ENCODE measurements at regions not wholly inside any gene's neighbourhood (a gene's known extent, or its start where the extent isn't known, plus 50 kb on each side); places are given as distances from the start of the nearest gene placed in this dataset.

DNA sequence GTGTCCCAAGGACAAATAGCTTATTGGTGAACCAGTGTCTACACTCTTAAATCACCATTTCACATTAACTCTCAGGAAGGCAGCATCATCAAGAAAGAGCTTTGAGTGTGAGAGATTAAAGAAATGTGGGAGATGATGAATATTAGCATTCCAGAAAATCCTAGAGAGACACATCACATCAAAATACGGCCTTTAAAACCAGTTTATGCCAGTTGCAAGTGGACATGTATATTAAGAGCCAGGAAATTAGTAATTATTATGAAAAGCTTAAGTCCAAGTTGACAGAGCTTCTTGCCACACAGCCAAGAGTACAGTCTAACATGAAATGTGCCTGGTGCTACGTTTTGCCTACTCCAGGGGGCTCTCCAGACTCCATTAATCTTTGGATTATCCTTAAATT is 503.0 kb upstream of the BOD1L1 start:
- no peaks in the 10 kb centered on the region for H3K36me3 ChIP-seq
- H3K4me1 ChIP-seq = peaks cover 0 to 44% (median 16%) of the 10 kb centered on the region in 10 experiments; a peak in 15 of 20 replicates
- H3K4me3 ChIP-seq = no peak overlapping the region
- no peak overlapping the region for H3K4me2 ChIP-seq
- H4K20me1 ChIP-seq = no peaks in the 10 kb centered on the region
- H3K9me3 ChIP-seq (replicated peaks in 1 of 11) = peaks cover 0 to 22% (median 0%) of the 10 kb centered on the region in 11 experiments; a peak in 3 of 22 replicates
- no peak overlapping the region for H3K9ac ChIP-seq
- no peak for TF ChIP-seq Cebpa-rat (IDR thresholded peaks at IDR 0.05)
- no peak overlapping the region for H3K27ac ChIP-seq
- H3K27me3 ChIP-seq = no peaks in the 10 kb centered on the region

DNA sequence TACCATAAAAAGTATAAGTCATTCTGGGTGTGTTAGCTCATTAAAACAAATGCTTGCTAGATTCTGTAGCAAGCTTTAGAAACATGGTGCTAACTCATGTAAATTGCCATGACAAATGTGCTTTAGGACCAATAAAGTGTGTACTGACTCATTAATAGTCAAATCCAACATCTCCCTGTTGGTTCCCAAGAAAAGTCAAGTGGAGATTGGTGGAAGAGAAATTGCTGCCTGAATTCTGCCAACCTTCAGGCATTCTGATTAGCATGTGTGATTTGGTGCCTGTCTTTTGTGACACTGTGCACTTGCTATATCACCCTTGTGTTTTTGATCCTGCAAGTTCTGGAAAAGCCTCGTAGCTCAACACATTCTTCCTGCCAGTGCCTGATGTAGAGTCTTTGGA is 503.8 kb upstream of the BOD1L1 start:
- no peak overlapping the region for H3K4me3 ChIP-seq
- H3K4me1 ChIP-seq = peaks cover 0 to 36% (median 8%) of the 10 kb centered on the region in 10 experiments; a peak in 14 of 20 replicates
- H3K36me3 ChIP-seq = no peaks in the 10 kb centered on the region
- H3K4me2 ChIP-seq = peak overlapping the region in 4 of 11 experiments; percentile 55 to 81 (median 68); a peak in 6 of 22 replicates
- H4K20me1 ChIP-seq = no peaks in the 10 kb centered on the region
- no peaks in the 10 kb centered on the region for H3K27me3 ChIP-seq
- H3K9ac ChIP-seq = no peak overlapping the region
- no peak for TF ChIP-seq Cebpa-rat (IDR thresholded peaks at IDR 0.05)
- no peak overlapping the region for H3K27ac ChIP-seq
- H3K9me3 ChIP-seq (replicated peaks in 1 of 11) = peaks cover 0 to 19% (median 0%) of the 10 kb centered on the region in 11 experiments; a peak in 3 of 22 replicates

DNA sequence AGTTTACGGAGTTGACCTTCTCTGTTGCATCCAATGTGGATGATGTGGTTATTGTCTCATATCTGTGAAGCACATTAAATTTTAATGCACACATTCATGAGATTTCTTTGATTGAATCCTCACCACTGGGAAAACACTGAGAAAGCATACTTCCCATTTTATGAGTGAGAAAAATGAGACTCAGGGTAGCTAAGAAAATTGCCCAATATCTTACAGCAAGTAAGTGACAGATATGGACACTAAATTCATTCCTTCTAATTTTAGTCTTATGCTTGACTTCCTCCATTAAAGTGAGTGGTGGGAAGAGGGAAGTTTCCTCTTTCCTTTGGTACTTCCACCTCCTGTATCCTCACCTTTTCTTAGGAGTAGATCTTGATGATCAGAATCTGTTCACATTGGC is 504.8 kb upstream of the BOD1L1 start:
- Histone ChIP-seq H3K9me3 (replicated peaks in 1 of 11) (peaks cover 0 to 10% (median 0%) of the 10 kb centered on the region in 11 experiments; a peak in 2 of 22 replicates), H3K4me2 (peak overlapping the region in 5 of 11 experiments; percentile 49 to 81 (median 63); a peak in 9 of 22 replicates)
- TF ChIP-seq Cebpa-rat (IDR thresholded peaks at IDR 0.05) = no peak

DNA sequence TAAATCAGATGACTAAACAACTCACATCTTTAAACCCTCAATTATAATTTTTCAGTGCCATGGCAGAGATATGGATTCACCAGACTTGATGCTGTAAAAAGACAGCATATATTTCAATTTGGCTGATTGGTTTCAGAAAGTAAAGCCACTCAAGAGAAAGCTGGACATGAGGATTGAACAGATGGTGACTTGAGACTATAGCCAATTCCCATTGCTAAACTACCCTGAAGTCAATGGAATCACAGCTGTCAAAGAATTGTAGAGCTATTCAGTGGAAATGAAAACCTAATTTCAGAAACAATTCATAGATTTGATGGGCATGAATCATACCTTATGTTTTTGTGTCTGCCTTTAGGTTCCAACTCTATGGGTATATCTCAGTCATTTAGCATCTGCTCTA is 510.6 kb upstream of the BOD1L1 start:
- Histone ChIP-seq H3K27me3 (no peaks in the 10 kb centered on the region), H3K9ac (no peak overlapping the region), H3K27ac (no peak overlapping the region), H3K4me1 (no peaks in the 10 kb centered on the region), H3K4me3 (no peak overlapping the region), H4K20me1 (no peaks in the 10 kb centered on the region), H3K9me3 (replicated peaks in 1 of 11) (no peaks in the 10 kb centered on the region), H3K4me2 (no peak overlapping the region), H3K36me3 (no peaks in the 10 kb centered on the region)
- TF ChIP-seq Cebpa-rat (IDR thresholded peaks at IDR 0.05) = no peak

More for the DNA sequence above, 504.8 kb upstream of the BOD1L1 start:
- Histone ChIP-seq H3K4me1 (peaks cover 0 to 27% (median 5%) of the 10 kb centered on the region in 10 experiments; a peak in 9 of 20 replicates), H3K36me3 (no peaks in the 10 kb centered on the region), H3K27ac (no peak overlapping the region), H3K4me3 (no peak overlapping the region), H3K27me3 (no peaks in the 10 kb centered on the region), H3K9ac (no peak overlapping the region), H4K20me1 (no peaks in the 10 kb centered on the region)

DNA sequence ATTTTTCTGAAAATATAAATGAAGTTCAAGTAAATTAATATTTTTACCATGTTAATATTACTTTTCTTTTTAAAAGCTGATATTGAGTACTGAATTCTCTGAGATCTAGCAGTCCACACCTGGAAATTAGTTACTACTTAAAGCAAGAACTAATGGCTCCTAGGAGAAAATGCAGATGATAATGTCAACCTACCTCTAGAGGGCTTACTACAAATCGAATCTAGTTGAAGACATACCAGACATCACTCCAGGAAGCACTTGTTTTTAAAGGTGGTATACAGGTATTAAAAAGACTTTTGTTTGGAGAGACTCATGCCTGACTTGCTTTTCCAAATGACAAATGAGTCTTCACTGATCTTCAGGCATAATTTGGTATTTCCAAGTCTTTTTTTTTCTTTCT is 516.4 kb upstream of the BOD1L1 start:
- H3K9me3 ChIP-seq (replicated peaks in 1 of 11) = no peaks in the 10 kb centered on the region
- peaks cover 0 to 5% (median 0%) of the 10 kb centered on the region in 10 experiments; a peak in 5 of 20 replicates for H3K4me1 ChIP-seq
- no peak overlapping the region for H3K4me3 ChIP-seq
- no peak overlapping the region for H3K4me2 ChIP-seq
- no peaks in the 10 kb centered on the region for H3K36me3 ChIP-seq
- TF ChIP-seq Cebpa-rat (IDR thresholded peaks at IDR 0.05) = no peak
- H3K27ac ChIP-seq = no peak overlapping the region
- no peaks in the 10 kb centered on the region for H4K20me1 ChIP-seq
- H3K9ac ChIP-seq = no peak overlapping the region
- H3K27me3 ChIP-seq = no peaks in the 10 kb centered on the region

DNA sequence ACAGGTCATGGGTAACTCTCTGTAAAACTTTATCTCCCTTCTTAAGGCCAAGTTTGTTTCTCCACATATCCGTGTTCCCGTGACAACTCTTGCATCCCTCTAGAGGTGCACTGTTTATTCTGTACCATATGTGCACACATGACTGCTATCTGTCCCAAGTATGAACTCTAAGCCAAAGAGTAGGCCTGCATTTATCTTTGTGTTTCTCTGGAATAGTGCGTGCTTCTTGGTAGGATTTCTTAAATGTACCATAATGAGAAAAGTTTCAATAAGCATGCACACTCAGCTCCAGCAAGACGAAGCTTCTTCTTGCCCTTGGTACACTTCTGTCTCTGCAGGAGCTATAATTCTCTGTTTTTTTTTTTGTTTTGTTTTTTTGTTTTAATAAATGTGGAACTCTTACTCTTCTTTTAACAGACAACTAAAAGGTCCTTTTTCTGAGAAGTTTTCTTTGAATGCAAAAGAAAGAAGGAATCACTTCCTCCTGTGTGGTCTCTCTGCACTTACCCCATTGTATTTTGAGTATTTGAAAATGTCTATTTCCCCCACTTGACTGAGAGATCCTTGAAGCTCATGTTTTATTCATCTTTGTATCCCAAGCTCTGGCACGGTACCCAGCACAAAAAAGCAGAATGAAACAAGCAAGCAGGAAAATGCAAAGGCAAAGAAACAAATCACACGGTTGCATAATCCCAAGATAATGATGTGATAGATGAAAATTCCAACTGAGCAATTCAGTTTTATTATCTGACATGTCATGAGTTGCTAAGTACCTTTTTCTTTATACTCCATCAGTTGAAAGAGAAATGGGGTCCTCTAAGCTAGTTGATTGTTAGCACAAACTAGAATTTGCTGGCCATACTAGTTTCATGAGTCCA is 521.9 kb upstream of the BOD1L1 start:
- H3K27ac ChIP-seq = no peak overlapping the region
- H3K27me3 ChIP-seq = no peaks in the 10 kb centered on the region
- H3K4me1 ChIP-seq = peaks cover 0 to 28% (median 0%) of the 10 kb centered on the region in 10 experiments; a peak in 8 of 20 replicates
- H3K9me3 ChIP-seq (replicated peaks in 1 of 11) = no peaks in the 10 kb centered on the region
- H3K4me3 ChIP-seq = no peak overlapping the region
- peak overlapping the region in 3 of 11 experiments; percentile 24 to 73 (median 69); a peak in 5 of 22 replicates for H3K4me2 ChIP-seq
- H3K36me3 ChIP-seq = no peaks in the 10 kb centered on the region
- no peak for TF ChIP-seq Cebpa-rat (IDR thresholded peaks at IDR 0.05)
- H4K20me1 ChIP-seq = no peaks in the 10 kb centered on the region
- H3K9ac ChIP-seq = no peak overlapping the region

DNA sequence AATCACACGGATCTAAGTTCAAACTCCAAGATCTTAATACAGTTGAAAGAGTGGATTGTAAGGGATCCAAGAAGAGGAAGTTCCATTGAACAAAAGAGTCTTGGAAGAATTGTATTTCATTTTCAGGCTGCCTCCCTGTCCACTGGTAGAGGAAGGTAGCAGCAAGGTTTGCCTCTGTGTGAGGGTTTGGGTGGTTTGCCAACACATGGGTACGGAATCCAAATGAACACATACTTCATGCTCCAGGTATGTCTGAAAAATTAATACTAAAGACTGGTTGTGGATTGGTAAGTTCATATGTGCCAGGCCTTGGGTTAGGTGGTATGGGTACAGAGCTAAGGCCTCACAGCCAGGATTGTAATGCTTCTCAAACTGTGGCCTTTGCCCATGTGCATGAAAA is 523.6 kb upstream of the BOD1L1 start:
- no peaks in the 10 kb centered on the region for H4K20me1 ChIP-seq
- no peaks in the 10 kb centered on the region for H3K9me3 ChIP-seq (replicated peaks in 1 of 11)
- H3K4me1 ChIP-seq = peaks cover 0 to 28% (median 0%) of the 10 kb centered on the region in 10 experiments; a peak in 8 of 20 replicates
- no peak for TF ChIP-seq Cebpa-rat (IDR thresholded peaks at IDR 0.05)
- no peak overlapping the region for H3K27ac ChIP-seq
- H3K4me2 ChIP-seq = no peak overlapping the region
- H3K36me3 ChIP-seq = no peaks in the 10 kb centered on the region
- no peak overlapping the region for H3K4me3 ChIP-seq
- H3K9ac ChIP-seq = no peak overlapping the region
- H3K27me3 ChIP-seq = no peaks in the 10 kb centered on the region

DNA sequence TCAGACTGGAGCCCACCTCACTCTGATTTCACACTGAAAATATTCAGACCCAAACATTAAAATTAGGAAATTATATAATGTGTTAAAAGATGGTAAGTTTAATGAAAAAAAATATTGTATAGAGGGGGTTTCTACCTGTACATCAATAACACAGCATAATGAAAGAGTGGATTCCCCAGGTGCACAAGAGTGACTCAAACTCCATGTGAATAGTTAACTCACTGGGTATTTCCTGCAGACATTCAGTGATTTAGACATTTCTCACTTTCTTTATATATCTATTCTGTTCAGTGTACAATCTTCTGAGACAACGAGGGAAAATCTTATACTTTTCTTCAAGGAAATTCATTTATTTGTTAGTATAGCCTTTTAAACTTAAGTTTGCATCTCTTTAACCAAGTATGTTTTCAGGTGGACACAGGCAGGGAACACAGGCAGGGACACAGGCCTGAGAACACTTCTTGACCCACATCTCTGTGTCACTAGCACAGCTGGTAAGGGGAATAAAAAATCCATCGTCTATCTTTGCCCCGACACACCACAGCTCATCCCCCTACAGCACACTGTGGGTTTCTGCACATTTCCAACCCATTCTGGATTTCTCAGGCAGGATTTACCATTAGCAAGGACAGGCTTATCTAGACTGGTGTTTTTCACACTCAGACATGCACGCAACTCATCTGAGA is 525.5 kb upstream of the BOD1L1 start:
- no peak overlapping the region for H3K4me2 ChIP-seq
- H3K4me3 ChIP-seq = no peak overlapping the region
- H3K9me3 ChIP-seq (replicated peaks in 1 of 11) = no peaks in the 10 kb centered on the region
- H3K27me3 ChIP-seq = no peaks in the 10 kb centered on the region
- peaks cover 0 to 28% (median 0%) of the 10 kb centered on the region in 10 experiments; a peak in 8 of 20 replicates for H3K4me1 ChIP-seq
- no peaks in the 10 kb centered on the region for H4K20me1 ChIP-seq
- H3K27ac ChIP-seq = no peak overlapping the region
- TF ChIP-seq Cebpa-rat (IDR thresholded peaks at IDR 0.05) = no peak
- no peaks in the 10 kb centered on the region for H3K36me3 ChIP-seq
- H3K9ac ChIP-seq = no peak overlapping the region

DNA sequence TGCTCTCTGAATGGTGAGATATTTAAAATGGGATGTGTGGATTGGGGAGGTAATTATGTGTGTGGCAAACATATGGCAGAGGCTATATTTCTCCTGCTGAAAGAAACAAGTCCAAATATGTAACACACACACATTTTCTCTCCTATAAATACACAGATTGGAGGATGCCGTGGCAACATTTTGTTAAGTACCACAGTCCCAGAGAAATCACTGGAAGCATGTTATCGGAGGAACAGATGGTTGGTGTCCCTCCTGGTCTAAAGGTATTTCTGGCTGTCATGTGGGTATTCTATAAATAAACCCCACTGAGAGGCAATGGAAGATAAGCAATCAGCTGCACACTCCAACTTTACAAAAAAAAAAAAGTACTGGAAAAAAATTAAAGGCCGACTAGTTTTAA is 528.3 kb upstream of the BOD1L1 start:
- Histone ChIP-seq H3K27ac (no peak overlapping the region), H3K9me3 (replicated peaks in 1 of 11) (no peaks in the 10 kb centered on the region), H3K4me3 (no peak overlapping the region), H4K20me1 (no peaks in the 10 kb centered on the region), H3K27me3 (no peaks in the 10 kb centered on the region), H3K4me2 (no peak overlapping the region), H3K36me3 (no peaks in the 10 kb centered on the region), H3K4me1 (peaks cover 0 to 5% (median 0%) of the 10 kb centered on the region in 10 experiments; a peak in 3 of 20 replicates), H3K9ac (no peak overlapping the region)
- TF ChIP-seq Cebpa-rat (IDR thresholded peaks at IDR 0.05) = no peak

Measured in BLaER1 treated with 17β-estradiol and CSF1 and Interleukin-3, amounts not matched to agents 10 nM and 100 nM (cell line).